ENCODE measurements at regions not wholly inside any gene's neighbourhood (a gene's known extent, or its start where the extent isn't known, plus 50 kb on each side); places are given as distances from the start of the nearest gene placed in this dataset.
A peak's percentile ranks its signal among the peaks of the same experiment; 100 is the strongest.

- no peak for DNase-seq
- Histone ChIP-seq H3K9me3 (no peaks in the 10 kb centered on the region), H3K4me3 (no peak overlapping the region), H3K4me1 (no peaks in the 10 kb centered on the region), H3K27me3 (peaks cover 0 to 3% (median 0%) of the 10 kb centered on the region in 3 donors), H3K27ac (peak overlapping the region in 1 of 4 donors; percentile 19), H3K36me3 (no peaks in the 10 kb centered on the region)
- TF ChIP-seq POLR2AphosphoS5 (IDR thresholded peaks at IDR 0.05) (no peak), POLR2A (IDR thresholded peaks at IDR 0.05) (no peak), CTCF (IDR thresholded peaks at IDR 0.05) (no peak), EP300 (IDR thresholded peaks at IDR 0.05) (no peak)
- intact Hi-C loops (cut with DNase I): no loop called here
- 60 to 62% methylated on average over 3 of the region's 3 CpGs for WGBS, 2 donors
These were observed 204.5 kb upstream of the ASIC2 start for GRCh38 chr17:33497623-33498022.

DNA sequence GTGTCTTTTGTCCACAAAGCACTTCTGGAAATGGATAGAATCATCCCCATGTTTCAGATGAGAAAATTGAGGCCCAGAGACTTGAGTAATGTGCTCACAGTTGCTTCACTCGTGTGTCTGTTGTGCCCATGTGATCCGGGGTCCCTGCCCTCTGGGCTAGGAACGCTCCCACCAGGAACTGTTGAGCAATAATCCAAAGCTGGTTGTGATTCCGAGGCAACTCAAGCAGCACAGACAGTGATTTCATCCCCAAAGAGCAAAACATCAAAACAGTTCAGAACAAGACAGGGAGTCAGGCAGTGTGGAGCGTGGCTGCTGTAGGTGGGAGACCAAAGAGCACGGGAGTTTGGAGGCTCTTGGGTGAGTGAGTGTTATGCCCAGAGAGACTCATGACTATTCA is 205.0 kb upstream of the ASIC2 start:
- Histone ChIP-seq H3K36me3 (no peaks in the 10 kb centered on the region), H3K4me3 (no peak overlapping the region), H3K27me3 (peaks cover 0 to 7% (median 0%) of the 10 kb centered on the region in 3 donors), H3K27ac (peak overlapping the region in 1 of 4 donors; percentile 19), H3K9me3 (no peaks in the 10 kb centered on the region), H3K4me1 (no peaks in the 10 kb centered on the region)
- intact Hi-C loops (cut with DNase I): no loop called here
- WGBS, 2 donors: 60 to 65% methylated on average over 6 of the region's 6 CpGs
- no peak for DNase-seq
- no peak for TF ChIP-seq POLR2AphosphoS5 (IDR thresholded peaks at IDR 0.05)

DNA sequence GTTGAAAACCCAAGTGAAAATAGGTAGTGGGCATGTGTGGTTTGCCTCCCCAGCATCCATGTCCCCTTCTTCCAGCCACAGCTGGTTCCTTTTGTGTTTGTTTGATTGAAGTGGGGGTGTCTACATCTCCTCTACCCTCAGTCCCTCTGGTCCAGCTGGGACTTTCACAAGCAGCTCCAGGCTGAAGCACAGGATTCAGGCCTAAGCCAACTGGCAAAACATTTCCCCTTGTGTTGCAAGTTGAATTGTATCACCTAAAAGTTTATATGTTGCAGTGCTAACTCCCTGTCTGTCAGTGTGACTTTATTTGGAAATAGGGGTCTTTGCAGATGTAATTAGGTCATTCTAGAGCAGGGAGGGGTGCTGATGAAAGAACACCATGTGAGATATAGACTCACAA is 205.9 kb upstream of the ASIC2 start:
- no peaks in the 10 kb centered on the region for H3K4me1 ChIP-seq
- intact Hi-C loops (cut with DNase I): no loop called here
- no peak overlapping the region for H3K4me3 ChIP-seq
- H3K27ac ChIP-seq: peak overlapping the region in 1 of 4 donors; percentile 19
- no peaks in the 10 kb centered on the region for H3K36me3 ChIP-seq
- no peak for DNase-seq
- TF ChIP-seq EP300 (IDR thresholded peaks at IDR 0.05): no peak
- H3K27me3 ChIP-seq: peaks cover 0 to 7% (median 0%) of the 10 kb centered on the region in 3 donors
- no peaks in the 10 kb centered on the region for H3K9me3 ChIP-seq

GRCh38 chr17:33500151-33500550 is 207.1 kb upstream of the ASIC2 start:
- Histone ChIP-seq H3K4me3 (no peak overlapping the region), H3K27ac (no peak overlapping the region), H3K27me3 (peaks cover 0 to 7% (median 0%) of the 10 kb centered on the region in 3 donors), H3K9me3 (no peaks in the 10 kb centered on the region), H3K36me3 (no peaks in the 10 kb centered on the region), H3K4me1 (no peaks in the 10 kb centered on the region)
- no peak for TF ChIP-seq CTCF (IDR thresholded peaks at IDR 0.05)
- TF ChIP-seq POLR2AphosphoS5 (IDR thresholded peaks at IDR 0.05): no peak
- TF ChIP-seq POLR2A (IDR thresholded peaks at IDR 0.05): no peak
- no peak for TF ChIP-seq EP300 (IDR thresholded peaks at IDR 0.05)
- intact Hi-C loops (cut with DNase I): no loop called here
- WGBS, 2 donors: 51 to 65% methylated on average over 3 of the region's 3 CpGs
- DNase-seq: no peak

DNA sequence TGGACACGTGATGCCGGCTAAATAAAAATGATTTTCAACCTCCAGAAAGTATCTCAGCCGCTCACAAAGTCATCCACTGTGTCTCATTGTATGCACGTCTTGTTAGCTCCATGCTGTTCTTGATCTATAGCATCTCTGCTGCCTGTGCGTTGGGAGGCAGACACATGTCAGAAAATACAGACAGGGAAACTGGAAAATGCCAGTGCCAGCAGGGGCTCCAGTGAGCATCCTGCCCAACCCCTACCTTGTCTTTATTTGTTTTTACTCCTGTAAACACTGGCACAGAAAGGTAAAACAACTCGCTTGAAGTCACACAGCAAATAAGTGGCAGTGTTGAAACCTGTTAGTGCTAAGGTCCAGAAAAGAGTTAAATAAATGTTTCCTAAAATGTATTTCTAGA is 208.1 kb upstream of the ASIC2 start:
- Histone ChIP-seq H3K27me3 (peaks cover 0 to 7% (median 0%) of the 10 kb centered on the region in 3 donors), H3K4me1 (no peaks in the 10 kb centered on the region), H3K4me3 (no peak overlapping the region), H3K9me3 (no peaks in the 10 kb centered on the region), H3K27ac (no peak overlapping the region), H3K36me3 (no peaks in the 10 kb centered on the region)
- TF ChIP-seq EP300 (IDR thresholded peaks at IDR 0.05) (no peak), POLR2A (IDR thresholded peaks at IDR 0.05) (no peak), CTCF (IDR thresholded peaks at IDR 0.05) (no peak), POLR2AphosphoS5 (IDR thresholded peaks at IDR 0.05) (no peak)
- no peak for DNase-seq
- 75 to 86% methylated on average over 6 of the region's 6 CpGs for WGBS, 2 donors
- intact Hi-C loops (cut with DNase I): no loop called here

DNA sequence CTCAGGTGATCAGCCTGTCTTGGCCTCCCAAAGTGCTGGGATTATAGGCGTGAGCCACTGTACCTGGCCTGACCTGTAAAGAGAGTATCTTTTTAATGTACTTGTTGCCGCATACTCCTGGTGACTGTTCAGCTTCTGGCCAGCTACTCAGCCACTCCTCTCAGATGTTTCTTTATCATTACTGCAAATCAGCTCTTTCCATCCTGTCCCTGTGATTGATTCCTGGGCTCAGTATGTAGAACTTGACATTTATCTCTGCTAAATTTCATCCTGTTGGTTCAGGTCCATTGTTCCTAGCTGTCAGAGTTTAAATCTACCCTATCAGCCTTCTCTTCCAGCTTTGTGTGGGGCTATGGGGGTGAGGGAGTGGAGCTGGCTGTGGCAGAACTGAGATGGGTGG is 211.5 kb upstream of the ASIC2 start:
- Histone ChIP-seq H3K27me3 (peaks cover 0 to 7% (median 0%) of the 10 kb centered on the region in 3 donors), H3K4me1 (peaks cover 0 to 7% (median 3%) of the 10 kb centered on the region in 4 donors), H3K9me3 (no peaks in the 10 kb centered on the region), H3K27ac (no peak overlapping the region), H3K36me3 (no peaks in the 10 kb centered on the region), H3K4me3 (no peak overlapping the region)
- WGBS, 2 donors: 65 to 90% methylated on average over 2 of the region's 2 CpGs
- TF ChIP-seq EP300 (IDR thresholded peaks at IDR 0.05) (no peak), POLR2A (IDR thresholded peaks at IDR 0.05) (no peak), POLR2AphosphoS5 (IDR thresholded peaks at IDR 0.05) (no peak), CTCF (IDR thresholded peaks at IDR 0.05) (no peak)
- DNase-seq: no peak
- intact Hi-C loops (cut with DNase I): no loop called here
